Mammary epithelial cell (primary cell): ENCODE measurements at regions not wholly inside any gene's neighbourhood (a gene's known extent, or its start where the extent isn't known, plus 50 kb on each side); places are given as distances from the start of the nearest gene placed in this dataset.

Experiments used
- EZH2 ChIP-seq: IDR thresholded peaks from 2 replicates; pipeline ENCODE4 v1.6.1; 2012; ENCODE audit warnings: low read length, inconsistent platforms, borderline replicate concordance
- TF ChIP-seq, protein P1 (sequence below), 2 donors: IDR thresholded peaks in 1 of 2; conservative IDR thresholded peaks in 1 of 2; 2 replicates each; pipeline ENCODE4 v1.5.1; 2011 to 2012; ENCODE audit warnings: inconsistent platforms in 2 of 2, low read length in 2 of 2, mild to moderate bottlenecking in 2 of 2, control low read depth in 1 of 2, low read depth in 1 of 2; ENCODE audit not compliant: insufficient read depth in 1 of 2; ENCODE audit errors: extremely low read depth in 1 of 2

DNA sequence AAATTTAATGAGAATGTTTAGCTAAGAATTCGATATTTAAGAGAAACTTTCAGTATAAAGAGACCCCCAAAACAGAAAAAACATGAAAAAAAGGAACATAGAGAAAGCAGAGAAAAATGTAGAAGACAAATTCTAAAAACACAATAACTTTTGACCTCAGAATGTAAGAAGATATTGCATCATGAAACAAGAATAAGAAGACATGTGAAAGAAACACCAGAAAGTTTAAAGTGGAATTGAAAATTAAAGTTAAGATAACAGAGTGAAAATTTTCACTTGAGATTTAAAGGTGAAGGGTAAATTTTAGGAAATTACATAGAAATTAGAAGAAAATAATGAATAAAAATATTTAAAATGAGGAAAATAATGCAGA lies 78.2 kb upstream of the FAM3C start:
- TF ChIP-seq, protein P1, sequence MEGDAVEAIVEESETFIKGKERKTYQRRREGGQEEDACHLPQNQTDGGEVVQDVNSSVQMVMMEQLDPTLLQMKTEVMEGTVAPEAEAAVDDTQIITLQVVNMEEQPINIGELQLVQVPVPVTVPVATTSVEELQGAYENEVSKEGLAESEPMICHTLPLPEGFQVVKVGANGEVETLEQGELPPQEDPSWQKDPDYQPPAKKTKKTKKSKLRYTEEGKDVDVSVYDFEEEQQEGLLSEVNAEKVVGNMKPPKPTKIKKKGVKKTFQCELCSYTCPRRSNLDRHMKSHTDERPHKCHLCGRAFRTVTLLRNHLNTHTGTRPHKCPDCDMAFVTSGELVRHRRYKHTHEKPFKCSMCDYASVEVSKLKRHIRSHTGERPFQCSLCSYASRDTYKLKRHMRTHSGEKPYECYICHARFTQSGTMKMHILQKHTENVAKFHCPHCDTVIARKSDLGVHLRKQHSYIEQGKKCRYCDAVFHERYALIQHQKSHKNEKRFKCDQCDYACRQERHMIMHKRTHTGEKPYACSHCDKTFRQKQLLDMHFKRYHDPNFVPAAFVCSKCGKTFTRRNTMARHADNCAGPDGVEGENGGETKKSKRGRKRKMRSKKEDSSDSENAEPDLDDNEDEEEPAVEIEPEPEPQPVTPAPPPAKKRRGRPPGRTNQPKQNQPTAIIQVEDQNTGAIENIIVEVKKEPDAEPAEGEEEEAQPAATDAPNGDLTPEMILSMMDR (conservative IDR thresholded peaks at IDR 0.05 in 1 of 2, IDR thresholded peaks at IDR 0.05 in 1 of 2; ENCODE audit: extremely low read depth in 1 of 2, insufficient read depth in 1 of 2, low read depth in 1 of 2, low read length in 2 of 2), result no peak
- no peak for TF ChIP-seq EZH2
